GM23248 (cell line): ENCODE measurements at regions not wholly inside any gene's neighbourhood (a gene's known extent, or its start where the extent isn't known, plus 50 kb on each side); places are given as distances from the start of the nearest gene placed in this dataset.
A peak's percentile ranks its signal among the peaks of the same experiment; 100 is the strongest.

ENCODE experiments used
- DNase-seq: peaks from one replicate; pipeline ENCODE4 v3.0.0-alpha.2; 2015
- H2AFZ ChIP-seq: fragments of 200-600 bp; sonication (generic); 2 replicates; pipeline ENCODE4 v1.6.1; 2016; ENCODE audit warnings: antibody characterized with exemption
- H3F3A ChIP-seq: fragments of 200-600 bp; sonication (generic); 2 replicates; pipeline ENCODE4 v1.6.1; 2016; ENCODE audit warnings: mild to moderate bottlenecking, antibody characterized with exemption, mixed run types; ENCODE audit not compliant: insufficient read depth
- H3K27ac ChIP-seq: fragments of 200-600 bp; sonication (generic); 2 replicates; pipeline ENCODE4 v1.5.1; 2016; ENCODE audit warnings: mild to moderate bottlenecking
- H3K27me3 ChIP-seq: fragments of 200-600 bp; sonication (generic); replicated peaks from 2 replicates; pipeline ENCODE4 v1.6.1; 2016; ENCODE audit warnings: mild to moderate bottlenecking; ENCODE audit not compliant: insufficient read depth
- H3K36me3 ChIP-seq: fragments of 200-600 bp; sonication (generic); 2 replicates; pipeline ENCODE4 v1.6.1; 2016; ENCODE audit warnings: low read depth, mild to moderate bottlenecking
- H3K4me1 ChIP-seq: fragments of 200-600 bp; sonication (generic); 2 replicates; pipeline ENCODE4 v1.6.1; 2016; ENCODE audit warnings: mild to moderate bottlenecking; ENCODE audit not compliant: insufficient read depth
- H3K4me2 ChIP-seq: fragments of 200-600 bp; sonication (generic); one replicate; pipeline ENCODE4 v1.6.1; 2016; ENCODE audit warnings: mild to moderate bottlenecking; ENCODE audit not compliant: unreplicated experiment
- H3K4me3 ChIP-seq: fragments of 200-600 bp; sonication (generic); 2 replicates; pipeline ENCODE4 v1.5.1; 2016; ENCODE audit warnings: mild to moderate bottlenecking
- H3K79me2 ChIP-seq: fragments of 200-600 bp; sonication (generic); 2 replicates; pipeline ENCODE4 v1.6.1; 2016; ENCODE audit warnings: mild to moderate bottlenecking; ENCODE audit not compliant: insufficient read depth
- H3K9ac ChIP-seq: fragments of 200-600 bp; sonication (generic); 2 replicates; pipeline ENCODE4 v1.6.1; 2016; ENCODE audit warnings: mild to moderate bottlenecking
- H3K9me2 ChIP-seq: fragments of 200-600 bp; sonication (generic); 2 replicates; pipeline ENCODE4 v1.6.1; 2016; ENCODE audit warnings: mixed run types, mild to moderate bottlenecking, moderate library complexity; ENCODE audit not compliant: insufficient read depth
- H3K9me3 ChIP-seq: fragments of 200-600 bp; sonication (generic); one replicate; pipeline ENCODE4 v1.6.1; 2017; ENCODE audit warnings: low read depth
- H4K20me1 ChIP-seq: fragments of 200-600 bp; sonication (generic); 2 replicates; pipeline ENCODE4 v1.6.0; 2016; ENCODE audit not compliant: insufficient read depth
- EZH2 ChIP-seq: fragments of 200-600 bp; sonication (generic); IDR thresholded peaks from 2 replicates; pipeline ENCODE4 v1.6.1; 2018; ENCODE audit warnings: antibody characterized with exemption, mild to moderate bottlenecking; ENCODE audit not compliant: insufficient read depth, poor library complexity, severe bottlenecking
- EZH2phosphoT487 ChIP-seq: fragments of 200-600 bp; sonication (generic); IDR thresholded peaks from 2 replicates; pipeline ENCODE4 v1.6.1; 2018; ENCODE audit warnings: antibody characterized with exemption, moderate library complexity, mild to moderate bottlenecking, low read depth; ENCODE audit not compliant: insufficient read depth
- WGBS, 2 experiments: methylation state at CpG; one replicate each; pipeline ENCODE4 v1.1.6; 2015 to 2017; ENCODE audit warnings: low lambda C conversion rate in 2 of 2, low coverage in 1 of 2; ENCODE audit errors: missing lambda C conversion rate in 2 of 2; 5-methylcytosine and 5-hydroxymethylcytosine counted together
- in situ Hi-C: fragments of 300-500 bp; cut with MboI; formaldehyde crosslinking; loops from 2 replicates; pipeline ENCODE4 v1.15.0; 2020

- Histone ChIP-seq H3K27me3 (peaks cover 46% of the 10 kb centered on the region), H3K36me3 (no peaks in the 10 kb centered on the region), H4K20me1 (no peaks in the 10 kb centered on the region), H3K9me3 (no peaks in the 10 kb centered on the region), H3K4me1 (no peaks in the 10 kb centered on the region), H3K9ac (no peak overlapping the region), H3K79me2 (no peaks in the 10 kb centered on the region), H3K9me2 (no peaks in the 10 kb centered on the region), H3K4me2 (no peak overlapping the region), H3K4me3 (no peak overlapping the region), H3F3A (no peaks in the 10 kb centered on the region), H3K27ac (no peak overlapping the region), H2AFZ (no peak overlapping the region)
- no peak for TF ChIP-seq EZH2
- no peak for TF ChIP-seq EZH2phosphoT487
- in situ Hi-C loops, result no loop called here
- 30 to 37% methylated on average over 11 of the region's 11 CpGs for WGBS, 2 experiments
- no peak for DNase-seq
These were observed 192.4 kb upstream of the NTM start for GRCh38 chr11:131178020-131178419.

DNA sequence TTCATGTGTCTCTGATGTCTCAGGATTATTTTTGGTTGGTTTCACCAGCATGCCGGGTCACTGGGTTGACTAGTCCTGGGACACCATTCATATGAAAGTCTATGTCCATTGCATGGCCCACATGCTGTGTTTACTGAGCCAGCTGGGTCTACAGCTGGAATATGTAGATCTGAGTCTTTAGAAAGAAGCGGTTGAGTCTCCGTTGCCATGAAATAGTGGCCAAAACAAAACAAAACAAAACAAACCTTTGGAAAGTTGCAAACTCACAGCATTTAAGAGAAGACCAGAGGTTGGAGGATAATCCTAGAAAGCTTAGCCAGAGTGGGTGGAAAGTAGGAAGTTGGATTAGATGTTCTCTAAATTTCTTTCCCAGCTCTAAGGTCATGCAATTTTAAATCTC, 191.8 kb upstream of the NTM start:
- Histone ChIP-seq H3K4me2 (no peak overlapping the region), H3K36me3 (no peaks in the 10 kb centered on the region), H3K79me2 (no peaks in the 10 kb centered on the region), H2AFZ (no peak overlapping the region), H3K9me2 (no peaks in the 10 kb centered on the region), H3K4me3 (no peak overlapping the region), H4K20me1 (no peaks in the 10 kb centered on the region), H3F3A (no peaks in the 10 kb centered on the region), H3K4me1 (no peaks in the 10 kb centered on the region), H3K9ac (no peak overlapping the region), H3K9me3 (no peaks in the 10 kb centered on the region), H3K27me3 (peaks cover 51% of the 10 kb centered on the region), H3K27ac (no peak overlapping the region)
- WGBS, 2 experiments, result 20 to 30% methylated on average over 3 of the region's 3 CpGs
- DNase-seq, result no peak
- no peak for TF ChIP-seq EZH2
- no peak for TF ChIP-seq EZH2phosphoT487
- in situ Hi-C loops, result no loop called here

DNA sequence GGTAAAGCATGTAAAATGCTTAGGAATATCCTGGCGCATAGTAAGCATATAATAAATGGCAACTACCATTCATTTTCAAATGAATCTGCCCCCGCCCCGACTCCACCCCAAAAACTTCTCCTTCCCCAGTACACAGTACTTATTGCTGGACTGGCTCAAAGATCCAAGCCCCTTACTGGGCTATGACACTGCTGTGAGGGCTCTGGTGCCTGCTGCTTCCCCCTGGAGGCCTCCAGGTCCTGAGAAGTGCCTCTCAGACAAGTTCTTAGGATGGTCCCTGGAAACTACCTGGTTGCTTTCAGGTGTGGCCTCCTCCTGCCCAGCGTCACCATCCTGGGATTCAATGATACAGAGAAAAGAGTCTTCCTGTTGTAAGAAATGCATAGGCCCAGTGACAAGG, 190.6 kb upstream of the NTM start:
- Histone ChIP-seq H3K27ac (no peak overlapping the region), H3K9me2 (no peaks in the 10 kb centered on the region), H3K36me3 (no peaks in the 10 kb centered on the region), H3K9me3 (no peaks in the 10 kb centered on the region), H3K27me3 (peaks cover 63% of the 10 kb centered on the region), H3F3A (no peaks in the 10 kb centered on the region), H3K9ac (no peak overlapping the region), H4K20me1 (no peaks in the 10 kb centered on the region), H3K4me3 (no peak overlapping the region), H2AFZ (no peak overlapping the region), H3K4me1 (no peaks in the 10 kb centered on the region), H3K79me2 (no peaks in the 10 kb centered on the region), H3K4me2 (no peak overlapping the region)
- 17 to 25% methylated on average over 4 of the region's 4 CpGs for WGBS, 2 experiments
- no peak for TF ChIP-seq EZH2
- no peak for TF ChIP-seq EZH2phosphoT487
- no peak for DNase-seq
- in situ Hi-C loops, result no loop called here

DNA sequence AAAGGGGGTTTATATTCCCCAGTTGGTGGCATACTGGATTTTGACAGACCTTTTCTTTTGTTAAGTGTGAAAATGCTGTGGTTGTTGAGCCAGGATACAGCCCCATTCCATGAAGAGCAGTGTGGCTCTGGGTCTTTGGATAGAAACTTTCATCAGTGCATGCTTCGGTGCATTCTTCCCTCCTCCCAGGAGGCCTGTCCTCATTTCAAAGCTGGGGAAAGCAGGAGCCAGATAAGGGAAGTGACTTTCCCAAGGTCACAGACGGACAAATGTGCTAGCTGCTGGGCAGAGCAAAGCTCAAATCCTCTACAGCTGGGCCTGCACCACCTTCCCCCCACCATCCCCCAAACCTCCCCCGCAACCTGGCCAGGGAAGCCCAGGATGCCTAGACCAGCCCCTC, 184.5 kb upstream of the NTM start:
- Histone ChIP-seq H4K20me1 (no peaks in the 10 kb centered on the region), H3K4me2 (no peak overlapping the region), H3F3A (no peaks in the 10 kb centered on the region), H3K9ac (no peak overlapping the region), H3K27ac (no peak overlapping the region), H3K36me3 (no peaks in the 10 kb centered on the region), H3K4me3 (no peak overlapping the region), H3K27me3 (peaks cover 85% of the 10 kb centered on the region), H3K9me3 (no peaks in the 10 kb centered on the region), H3K9me2 (no peaks in the 10 kb centered on the region), H2AFZ (no peak overlapping the region), H3K4me1 (no peaks in the 10 kb centered on the region), H3K79me2 (no peaks in the 10 kb centered on the region)
- TF ChIP-seq EZH2phosphoT487 (no peak), EZH2 (no peak)
- DNase-seq, result no peak
- WGBS, 2 experiments, result 47 to 56% methylated on average over 3 of the region's 3 CpGs
- in situ Hi-C loops, result no loop called here

DNA sequence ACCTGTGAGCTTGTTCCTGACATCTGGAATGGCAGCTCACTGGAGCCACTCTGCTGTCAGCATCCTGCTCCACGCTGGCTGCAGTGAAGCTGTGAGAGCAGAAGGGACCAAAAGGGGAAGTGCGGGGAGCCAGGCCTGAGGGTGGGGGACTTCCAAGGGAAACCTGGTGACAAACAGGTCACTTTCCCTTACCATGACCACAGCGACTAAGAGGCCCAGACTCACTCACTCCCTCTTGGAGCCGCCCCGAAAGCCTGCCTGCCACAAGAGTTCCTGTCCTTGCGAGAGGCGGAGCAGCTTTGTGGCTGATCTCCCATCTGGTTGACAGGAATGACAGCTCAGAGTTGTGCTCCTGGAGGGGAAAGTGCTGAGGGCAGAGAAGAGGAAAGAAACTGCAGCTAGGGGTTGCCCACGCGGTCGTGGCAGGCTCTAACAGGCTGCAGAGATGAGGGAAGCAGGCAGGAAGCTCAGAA, 183.8 kb upstream of the NTM start:
- Histone ChIP-seq H3K4me3 (no peak overlapping the region), H3K9me3 (no peaks in the 10 kb centered on the region), H3K79me2 (no peaks in the 10 kb centered on the region), H3K27ac (no peak overlapping the region), H3K4me1 (no peaks in the 10 kb centered on the region), H3K4me2 (no peak overlapping the region), H3K36me3 (no peaks in the 10 kb centered on the region), H3F3A (no peaks in the 10 kb centered on the region), H2AFZ (no peak overlapping the region), H3K27me3 (peaks cover 83% of the 10 kb centered on the region), H3K9me2 (no peaks in the 10 kb centered on the region), H3K9ac (no peak overlapping the region), H4K20me1 (no peaks in the 10 kb centered on the region)
- TF ChIP-seq EZH2 (no peak), EZH2phosphoT487 (no peak)
- DNase-seq, result peak; percentile 7
- in situ Hi-C loops, result no loop called here
- WGBS, 2 experiments, result 6 to 8% methylated on average over 10 of the region's 10 CpGs
